Astrocyte (in vitro differentiated cells and primary cell): ENCODE measurements at regions not wholly inside any gene's neighbourhood (a gene's known extent, or its start where the extent isn't known, plus 50 kb on each side); places are given as distances from the start of the nearest gene placed in this dataset.

Source experiments
- EZH2 ChIP-seq: IDR thresholded peaks from 2 replicates; pipeline ENCODE4 v1.6.1; 2012; ENCODE audit warnings: mild to moderate bottlenecking, low read length, inconsistent platforms; ENCODE audit not compliant: insufficient read depth
- TF ChIP-seq, protein P1 (sequence below): IDR thresholded peaks from 2 replicates; pipeline ENCODE4 v1.5.1; 2011; ENCODE audit warnings: low read depth, mild to moderate bottlenecking, inconsistent platforms, low read length, moderate library complexity; ENCODE audit not compliant: insufficient read depth

DNA sequence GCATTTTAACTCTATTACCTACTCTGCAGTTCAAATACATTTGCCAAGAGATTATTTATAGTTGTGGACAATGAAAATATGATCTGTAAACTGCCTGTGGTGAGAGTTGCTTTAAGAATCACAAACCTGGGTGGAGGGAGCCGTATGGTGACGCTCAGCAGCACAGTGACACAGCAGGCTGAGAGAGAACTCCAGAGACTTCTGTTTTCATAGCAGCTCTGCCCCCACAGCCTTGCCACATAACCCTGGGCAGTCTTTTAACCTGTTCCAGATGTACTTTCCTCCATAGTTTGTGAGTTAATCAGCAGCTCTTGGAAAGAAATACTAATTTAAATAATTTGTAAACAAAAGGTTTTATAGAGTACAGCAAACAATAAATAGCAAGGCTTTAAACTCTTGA, 450.5 kb downstream of the ELAVL2 start:
- TF ChIP-seq, protein P1, sequence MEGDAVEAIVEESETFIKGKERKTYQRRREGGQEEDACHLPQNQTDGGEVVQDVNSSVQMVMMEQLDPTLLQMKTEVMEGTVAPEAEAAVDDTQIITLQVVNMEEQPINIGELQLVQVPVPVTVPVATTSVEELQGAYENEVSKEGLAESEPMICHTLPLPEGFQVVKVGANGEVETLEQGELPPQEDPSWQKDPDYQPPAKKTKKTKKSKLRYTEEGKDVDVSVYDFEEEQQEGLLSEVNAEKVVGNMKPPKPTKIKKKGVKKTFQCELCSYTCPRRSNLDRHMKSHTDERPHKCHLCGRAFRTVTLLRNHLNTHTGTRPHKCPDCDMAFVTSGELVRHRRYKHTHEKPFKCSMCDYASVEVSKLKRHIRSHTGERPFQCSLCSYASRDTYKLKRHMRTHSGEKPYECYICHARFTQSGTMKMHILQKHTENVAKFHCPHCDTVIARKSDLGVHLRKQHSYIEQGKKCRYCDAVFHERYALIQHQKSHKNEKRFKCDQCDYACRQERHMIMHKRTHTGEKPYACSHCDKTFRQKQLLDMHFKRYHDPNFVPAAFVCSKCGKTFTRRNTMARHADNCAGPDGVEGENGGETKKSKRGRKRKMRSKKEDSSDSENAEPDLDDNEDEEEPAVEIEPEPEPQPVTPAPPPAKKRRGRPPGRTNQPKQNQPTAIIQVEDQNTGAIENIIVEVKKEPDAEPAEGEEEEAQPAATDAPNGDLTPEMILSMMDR = no peak
- no peak for TF ChIP-seq EZH2
